K562 (cell line): ENCODE measurements at regions not wholly inside any gene's neighbourhood (a gene's known extent, or its start where the extent isn't known, plus 50 kb on each side); places are given as distances from the start of the nearest gene placed in this dataset.

ENCODE experiments used
- BRF2 ChIP-seq: IDR thresholded peaks from 3 replicates; pipeline ENCODE4 v1.6.1; 2011; ENCODE audit warnings: borderline replicate concordance, mild to moderate bottlenecking; ENCODE audit not compliant: insufficient read length, insufficient read depth
- CEBPB ChIP-seq: fragments of 450-650 bp; IDR thresholded peaks from 2 replicates; pipeline ENCODE4 v1.6.1; 2016; ENCODE audit warnings: missing genetic modification characterization, missing compliant biosample characterization
- ELK3 ChIP-seq: fragments of 450-650 bp; formaldehyde crosslinking; IDR thresholded peaks from 2 replicates; pipeline ENCODE4 v1.4.0; 2020; ENCODE audit warnings: mild to moderate bottlenecking
- ERF ChIP-seq: fragments of 450-650 bp; formaldehyde crosslinking; IDR thresholded peaks from 2 replicates; pipeline ENCODE4 v1.4.0; 2020; ENCODE audit warnings: mild to moderate bottlenecking, mixed read lengths
- ILK ChIP-seq: fragments of 450-650 bp; IDR thresholded peaks from 2 replicates; pipeline ENCODE4 v1.6.1; 2016; ENCODE audit warnings: missing genetic modification characterization, low read depth, mild to moderate bottlenecking, missing compliant biosample characterization, moderate library complexity, borderline replicate concordance
- MXI1 ChIP-seq: IDR thresholded peaks from 2 replicates; pipeline ENCODE4 v1.6.1; 2011; ENCODE audit warnings: low read depth, mild to moderate bottlenecking, improper control_type of control experiment, low read length
- NCOA1 ChIP-seq: fragments of 450-650 bp; IDR thresholded peaks from 2 replicates; pipeline ENCODE4 v1.6.1; 2016; ENCODE audit warnings: low read depth
- NFE2 ChIP-seq: IDR thresholded peaks from 2 replicates; pipeline ENCODE4 v1.6.1; 2014; ENCODE audit warnings: antibody characterized with exemption, low read depth
- RBM39 ChIP-seq: fragments of 200-400 bp; formaldehyde crosslinking; optimal IDR thresholded peaks from 2 replicates; pipeline ENCODE3; 2018; ENCODE audit warnings: low read depth, low read length
- SMARCE1 ChIP-seq: fragments of 450-650 bp; IDR thresholded peaks from 2 replicates; pipeline ENCODE4 v1.7.1; 2016; ENCODE audit warnings: mild to moderate bottlenecking
- TFAP4 ChIP-seq: sonication (generic); formaldehyde crosslinking; IDR thresholded peaks from 2 replicates; pipeline ENCODE4 v1.8.0; 2022; ENCODE audit warnings: missing genetic modification reagents, mild to moderate bottlenecking, moderate library complexity, borderline replicate concordance
- ZBTB2 ChIP-seq: fragments of 450-650 bp; IDR thresholded peaks from 2 replicates; pipeline ENCODE4 v1.6.1; 2016; ENCODE audit warnings: antibody characterized with exemption
- ZBTB49 ChIP-seq: sonication (generic); formaldehyde crosslinking; IDR thresholded peaks from 2 replicates; pipeline ENCODE4 v1.8.0; 2022; ENCODE audit warnings: missing genetic modification reagents, mild to moderate bottlenecking, borderline replicate concordance
- ZBTB7A ChIP-seq: IDR thresholded peaks from 2 replicates; pipeline ENCODE4 v1.6.1; 2011; ENCODE audit warnings: low read depth, mild to moderate bottlenecking, low read length, moderate library complexity, borderline replicate concordance; ENCODE audit not compliant: control insufficient read depth
- ZKSCAN1 ChIP-seq: fragments of 150-350 bp; IDR thresholded peaks from 2 replicates; pipeline ENCODE4 v1.6.1; 2016; ENCODE audit warnings: low read depth, low read length
- ZNF12 ChIP-seq: sonication (generic); formaldehyde crosslinking; IDR thresholded peaks from 2 replicates; pipeline ENCODE4 v1.4.0; 2020; ENCODE audit warnings: mild to moderate bottlenecking, missing genetic modification reagents
- ZNF263 ChIP-seq: sonication (generic); formaldehyde crosslinking; IDR thresholded peaks from 2 replicates; pipeline ENCODE4 v1.8.0; 2022; ENCODE audit warnings: mild to moderate bottlenecking, missing genetic modification reagents, borderline replicate concordance
- ZNF311 ChIP-seq: fragments of 250-450 bp; sonication (Bioruptor Pico); IDR thresholded peaks from 2 replicates; pipeline ENCODE4 v1.4.0; 2020; ENCODE audit warnings: mild to moderate bottlenecking, moderate library complexity
- ZNF444 ChIP-seq: fragments of 250-450 bp; sonication (Bioruptor Pico); IDR thresholded peaks from 2 replicates; pipeline ENCODE4 v1.4.0; 2020; ENCODE audit warnings: mild to moderate bottlenecking, moderate library complexity
- ZNF77 ChIP-seq: fragments of 250-450 bp; sonication (Bioruptor Pico); IDR thresholded peaks from 2 replicates; pipeline ENCODE4 v1.5.0; 2020
- ZNF79 ChIP-seq: fragments of 250-450 bp; sonication (Bioruptor Pico); IDR thresholded peaks from 2 replicates; pipeline ENCODE4 v1.4.0; 2020; ENCODE audit warnings: low read depth, mild to moderate bottlenecking, moderate library complexity

GRCh38 chr11:86182976-86183584 lies 61.5 kb upstream of the EED start (continued):
- TF ChIP-seq NFE2 (peak; percentile 96), SMARCE1 (peak; percentile 87), ZBTB2 (peak; percentile 71), BRF2 (no peak), ZBTB7A (no peak), ZNF12 (CRISPR knock-in tag) (no peak), NCOA1 (peak; percentile 73; the same call in 1 of the 2 replicates), ILK (tag) (no peak), MXI1 (0 out of 2 replicates have a peak, but pooled peaks have one; percentile 26), ZKSCAN1 (no peak), TFAP4 (CRISPR knock-in tag) (no peak), ZNF311 (CRISPR knock-in tag) (peak; percentile 72; the same call in 1 of the 2 replicates), ZBTB49 (no peak), ZNF263 (CRISPR knock-in tag) (peak; percentile 85), ZNF77 (CRISPR knock-in tag) (no peak), CEBPB (tag) (peak; percentile 16; the same call in 1 of the 2 replicates), ZNF444 (CRISPR knock-in tag) (no peak), ZNF79 (CRISPR knock-in tag) (no peak), RBM39 (no peak), ELK3 (no peak), ERF (0 out of 2 replicates have a peak, but pooled peaks have one; percentile 16)
